RPMI7951 (cell line): ENCODE measurements at regions not wholly inside any gene's neighbourhood (a gene's known extent, or its start where the extent isn't known, plus 50 kb on each side); places are given as distances from the start of the nearest gene placed in this dataset.

ENCODE experiments used
- DNase-seq: peaks from one replicate; pipeline ENCODE4 v3.0.0-alpha.2; 2012; ENCODE audit warnings: low read depth

- no peak for DNase-seq
Observed at GRCh38 chr10:56844978-56845529, 484.0 kb upstream of the ZWINT start.

- DNase-seq, result no peak
Observed at GRCh38 chr10:56836659-56837058, 475.6 kb upstream of the ZWINT start.

- DNase-seq, result no peak
Observed at GRCh38 chr10:56831681-56832080, 470.6 kb upstream of the ZWINT start.

GRCh38 chr10:56823849-56824248 lies 462.8 kb upstream of the ZWINT start:
- no peak for DNase-seq

GRCh38 chr10:56805022-56805421 lies 444.0 kb upstream of the ZWINT start:
- DNase-seq, result no peak

GRCh38 chr10:56785292-56785691 lies 424.2 kb upstream of the ZWINT start:
- no peak for DNase-seq

- DNase-seq, result no peak
Observed at GRCh38 chr10:56782503-56782902, 421.4 kb upstream of the ZWINT start.

GRCh38 chr10:56771343-56771742 lies 410.3 kb upstream of the ZWINT start:
- DNase-seq, result no peak

- DNase-seq, result no peak
Observed at GRCh38 chr10:56763090-56763489, 402.0 kb upstream of the ZWINT start.

GRCh38 chr10:56745490-56745889 lies 384.4 kb upstream of the ZWINT start:
- no peak for DNase-seq

- no peak for DNase-seq
Observed at GRCh38 chr10:56728349-56728748, 367.3 kb upstream of the ZWINT start.

- no peak for DNase-seq
Observed at GRCh38 chr10:56722912-56723311, 361.9 kb upstream of the ZWINT start.

- DNase-seq, result no peak
Observed at GRCh38 chr10:56715262-56715661, 354.2 kb upstream of the ZWINT start.

GRCh38 chr10:56698506-56698905 lies 337.4 kb upstream of the ZWINT start:
- DNase-seq, result no peak

GRCh38 chr10:56679578-56679977 lies 318.5 kb upstream of the ZWINT start:
- DNase-seq, result no peak

GRCh38 chr10:56662765-56663447 lies 301.8 kb upstream of the ZWINT start:
- DNase-seq, result no peak

- no peak for DNase-seq
Observed at GRCh38 chr10:56653289-56653688, 292.2 kb upstream of the ZWINT start.

GRCh38 chr10:56646329-56647111 lies 285.5 kb upstream of the ZWINT start:
- no peak for DNase-seq

GRCh38 chr10:56633876-56634452 lies 272.9 kb upstream of the ZWINT start:
- no peak for DNase-seq

GRCh38 chr10:56632537-56632936 lies 271.5 kb upstream of the ZWINT start:
- no peak for DNase-seq

- DNase-seq, result no peak
Observed at GRCh38 chr10:56624082-56624481, 263.0 kb upstream of the ZWINT start.

GRCh38 chr10:56623064-56623463 lies 262.0 kb upstream of the ZWINT start:
- no peak for DNase-seq
